ENCODE measurements at regions not wholly inside any gene's neighbourhood (a gene's known extent, or its start where the extent isn't known, plus 50 kb on each side); places are given as distances from the start of the nearest gene placed in this dataset.

- Histone ChIP-seq H3K27me3 (ENCODE audit: insufficient read depth, low read length) (no peaks in the 10 kb centered on the region), H3K4me3 (ENCODE audit: low read length) (no peak overlapping the region), H3K4me1 (ENCODE audit: insufficient read depth, low read length) (no peaks in the 10 kb centered on the region), H2AFZ (ENCODE audit: low read depth, low read length) (no peak overlapping the region), H3K9me3 (ENCODE audit: low read length) (no peaks in the 10 kb centered on the region), H3K36me3 (ENCODE audit: insufficient read depth, low read length) (no peaks in the 10 kb centered on the region)
Observed at GRCh38 chr3:24929521-24929920, 434.9 kb upstream of the THRB start.

DNA sequence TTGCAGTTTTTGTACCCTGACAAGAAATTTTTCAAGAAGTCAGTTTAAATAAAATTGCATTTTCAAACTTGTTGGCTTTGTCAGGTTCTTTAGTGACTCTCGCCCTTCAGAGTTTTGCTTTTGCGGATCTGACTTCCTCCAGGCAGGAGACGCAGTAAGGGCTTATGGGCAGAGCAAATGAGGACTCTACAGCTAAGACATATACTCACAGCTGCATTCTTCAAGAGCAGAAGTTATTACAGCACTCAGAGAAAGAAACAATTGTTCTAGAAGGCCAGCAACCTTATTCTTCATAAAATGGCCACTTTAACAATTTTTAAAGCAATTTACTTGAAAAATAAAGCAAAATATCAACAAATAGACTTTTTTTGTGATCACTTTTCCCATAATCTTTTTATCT is 438.8 kb upstream of the THRB start:
- no peak overlapping the region for H3K4me3 ChIP-seq (ENCODE audit: low read length)
- H3K9me3 ChIP-seq (ENCODE audit: low read length), result no peaks in the 10 kb centered on the region
- H3K27me3 ChIP-seq (ENCODE audit: insufficient read depth, low read length), result no peaks in the 10 kb centered on the region
- no peaks in the 10 kb centered on the region for H3K36me3 ChIP-seq (ENCODE audit: insufficient read depth, low read length)
- H3K4me1 ChIP-seq (ENCODE audit: insufficient read depth, low read length), result no peaks in the 10 kb centered on the region
- no peak overlapping the region for H2AFZ ChIP-seq (ENCODE audit: low read depth, low read length)

GRCh38 chr3:24936574-24936973 is 441.9 kb upstream of the THRB start:
- Histone ChIP-seq H3K4me3 (ENCODE audit: low read length) (no peak overlapping the region), H3K27me3 (ENCODE audit: insufficient read depth, low read length) (no peaks in the 10 kb centered on the region), H2AFZ (ENCODE audit: low read depth, low read length) (no peak overlapping the region), H3K4me1 (ENCODE audit: insufficient read depth, low read length) (peaks cover 5% of the 10 kb centered on the region), H3K9me3 (ENCODE audit: low read length) (no peaks in the 10 kb centered on the region), H3K36me3 (ENCODE audit: insufficient read depth, low read length) (no peaks in the 10 kb centered on the region)

DNA sequence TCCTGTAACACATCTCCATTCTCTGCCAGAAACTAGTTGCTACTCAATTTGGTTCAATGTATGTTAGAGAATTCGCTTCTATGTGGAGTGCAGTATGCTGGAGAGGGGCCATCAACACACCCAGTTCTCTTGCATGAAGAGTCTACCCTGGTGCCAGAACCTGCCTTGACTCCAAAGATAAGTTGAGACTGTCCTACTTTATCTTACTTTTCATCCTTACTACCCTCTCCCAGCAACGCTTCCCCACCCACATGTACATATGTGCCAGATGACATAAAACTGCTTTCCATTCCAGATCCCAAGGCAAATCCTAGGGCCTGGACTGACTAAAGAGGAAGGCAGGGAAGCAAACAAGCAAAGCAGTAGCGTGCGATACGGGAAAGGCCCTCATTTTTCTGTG is 442.6 kb upstream of the THRB start:
- Histone ChIP-seq H3K27me3 (ENCODE audit: insufficient read depth, low read length) (no peaks in the 10 kb centered on the region), H3K4me3 (ENCODE audit: low read length) (no peak overlapping the region), H3K4me1 (ENCODE audit: insufficient read depth, low read length) (peaks cover 5% of the 10 kb centered on the region), H3K36me3 (ENCODE audit: insufficient read depth, low read length) (no peaks in the 10 kb centered on the region), H3K9me3 (ENCODE audit: low read length) (no peaks in the 10 kb centered on the region), H2AFZ (ENCODE audit: low read depth, low read length) (no peak overlapping the region)

GRCh38 chr3:24937780-24938179 is 443.1 kb upstream of the THRB start:
- Histone ChIP-seq H3K4me1 (ENCODE audit: insufficient read depth, low read length) (peaks cover 5% of the 10 kb centered on the region), H3K36me3 (ENCODE audit: insufficient read depth, low read length) (no peaks in the 10 kb centered on the region), H3K9me3 (ENCODE audit: low read length) (no peaks in the 10 kb centered on the region), H3K27me3 (ENCODE audit: insufficient read depth, low read length) (no peaks in the 10 kb centered on the region), H3K4me3 (ENCODE audit: low read length) (no peak overlapping the region), H2AFZ (ENCODE audit: low read depth, low read length) (no peak overlapping the region)

GRCh38 chr3:24943961-24944360 is 449.3 kb upstream of the THRB start:
- H3K4me1 ChIP-seq (ENCODE audit: insufficient read depth, low read length), result peaks cover 5% of the 10 kb centered on the region
- no peak overlapping the region for H2AFZ ChIP-seq (ENCODE audit: low read depth, low read length)
- H3K36me3 ChIP-seq (ENCODE audit: insufficient read depth, low read length), result no peaks in the 10 kb centered on the region
- no peak overlapping the region for H3K4me3 ChIP-seq (ENCODE audit: low read length)
- H3K9me3 ChIP-seq (ENCODE audit: low read length), result no peaks in the 10 kb centered on the region
- no peaks in the 10 kb centered on the region for H3K27me3 ChIP-seq (ENCODE audit: insufficient read depth, low read length)

DNA sequence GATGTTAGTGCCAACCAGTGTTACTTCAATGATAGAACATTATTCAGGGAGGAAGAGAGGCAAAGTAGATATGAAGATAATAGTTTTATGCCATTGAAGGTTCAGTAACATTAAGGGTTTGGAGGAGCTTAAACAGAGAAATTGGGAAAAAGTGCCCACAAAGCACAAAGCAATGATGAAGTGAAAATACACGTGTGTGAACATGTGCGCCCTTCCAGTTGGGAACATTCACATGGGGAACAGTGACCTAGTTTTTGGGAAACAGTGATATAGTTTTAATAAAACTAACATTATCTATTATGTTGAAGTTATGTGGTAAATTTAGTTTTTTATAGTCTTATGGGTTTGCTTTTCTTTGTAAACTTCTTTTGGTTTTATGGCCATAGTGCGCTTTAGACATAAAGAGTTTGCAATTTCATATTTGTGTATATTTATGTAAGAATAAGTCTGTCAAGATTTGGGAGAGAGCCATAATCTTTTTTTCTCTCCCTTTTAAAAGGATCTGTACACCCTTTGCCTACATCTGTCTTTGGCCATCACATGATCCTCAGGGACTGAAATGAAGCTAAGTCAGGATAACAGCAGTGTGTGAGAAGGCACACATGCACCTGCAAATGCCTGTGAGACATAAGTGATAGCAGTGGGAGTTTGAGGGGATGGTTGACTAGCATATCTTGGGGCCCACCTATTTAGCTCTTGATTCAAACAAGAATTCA is 450.3 kb upstream of the THRB start:
- H3K36me3 ChIP-seq (ENCODE audit: insufficient read depth, low read length), result no peaks in the 10 kb centered on the region
- H3K4me3 ChIP-seq (ENCODE audit: low read length), result no peak overlapping the region
- no peak overlapping the region for H2AFZ ChIP-seq (ENCODE audit: low read depth, low read length)
- H3K27me3 ChIP-seq (ENCODE audit: insufficient read depth, low read length), result no peaks in the 10 kb centered on the region
- H3K4me1 ChIP-seq (ENCODE audit: insufficient read depth, low read length), result peaks cover 3% of the 10 kb centered on the region
- no peaks in the 10 kb centered on the region for H3K9me3 ChIP-seq (ENCODE audit: low read length)

DNA sequence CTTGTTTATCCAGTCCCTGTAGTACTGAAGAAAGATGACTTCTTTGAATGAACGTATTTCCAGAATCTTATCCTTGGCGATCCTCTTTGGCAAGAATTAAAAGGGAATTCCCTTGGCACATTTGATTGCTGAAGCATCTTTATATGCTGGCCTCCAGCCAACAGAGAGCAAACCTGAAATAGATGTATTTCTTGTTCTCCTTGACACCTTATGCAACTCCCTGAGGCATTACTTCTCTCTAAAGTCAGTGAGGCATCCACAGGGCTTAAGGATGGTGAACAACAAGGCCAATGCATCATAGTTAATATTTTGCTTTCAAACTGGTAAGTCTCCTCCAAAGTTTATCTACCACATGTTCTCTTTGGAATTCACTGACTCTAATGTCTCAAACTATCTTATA is 450.9 kb upstream of the THRB start:
- H3K4me1 ChIP-seq (ENCODE audit: insufficient read depth, low read length), result no peaks in the 10 kb centered on the region
- no peaks in the 10 kb centered on the region for H3K36me3 ChIP-seq (ENCODE audit: insufficient read depth, low read length)
- H3K4me3 ChIP-seq (ENCODE audit: low read length), result no peak overlapping the region
- no peaks in the 10 kb centered on the region for H3K27me3 ChIP-seq (ENCODE audit: insufficient read depth, low read length)
- H2AFZ ChIP-seq (ENCODE audit: low read depth, low read length), result no peak overlapping the region
- no peaks in the 10 kb centered on the region for H3K9me3 ChIP-seq (ENCODE audit: low read length)

GRCh38 chr3:24947103-24947502 is 452.5 kb upstream of the THRB start:
- no peaks in the 10 kb centered on the region for H3K9me3 ChIP-seq (ENCODE audit: low read length)
- H2AFZ ChIP-seq (ENCODE audit: low read depth, low read length), result no peak overlapping the region
- no peaks in the 10 kb centered on the region for H3K4me1 ChIP-seq (ENCODE audit: insufficient read depth, low read length)
- H3K4me3 ChIP-seq (ENCODE audit: low read length), result no peak overlapping the region
- H3K36me3 ChIP-seq (ENCODE audit: insufficient read depth, low read length), result no peaks in the 10 kb centered on the region
- no peaks in the 10 kb centered on the region for H3K27me3 ChIP-seq (ENCODE audit: insufficient read depth, low read length)

GRCh38 chr3:24951180-24951579 is 456.5 kb upstream of the THRB start:
- Histone ChIP-seq H3K4me3 (ENCODE audit: low read length) (no peak overlapping the region), H2AFZ (ENCODE audit: low read depth, low read length) (no peak overlapping the region), H3K9me3 (ENCODE audit: low read length) (no peaks in the 10 kb centered on the region), H3K27me3 (ENCODE audit: insufficient read depth, low read length) (peaks cover 4% of the 10 kb centered on the region), H3K4me1 (ENCODE audit: insufficient read depth, low read length) (no peaks in the 10 kb centered on the region), H3K36me3 (ENCODE audit: insufficient read depth, low read length) (no peaks in the 10 kb centered on the region)

DNA sequence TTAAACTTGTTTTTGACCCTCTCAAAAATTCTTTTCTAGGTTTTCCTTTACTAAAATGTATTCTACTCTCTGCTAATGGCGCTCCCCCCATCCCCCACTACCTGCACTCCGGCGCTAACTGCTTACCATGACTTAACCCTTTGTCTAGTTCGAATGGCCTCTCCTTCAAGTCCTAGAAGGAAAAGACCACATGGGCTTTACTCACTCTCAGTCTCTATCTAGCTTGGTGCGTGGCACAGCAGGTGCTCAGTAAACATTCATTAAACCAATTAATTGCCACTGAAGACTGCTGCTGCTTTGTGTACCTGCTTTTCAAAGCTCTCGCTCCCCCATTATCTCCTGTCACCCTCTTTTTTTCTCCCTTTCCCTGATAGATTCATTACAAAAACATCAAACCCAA is 457.7 kb upstream of the THRB start:
- Histone ChIP-seq H3K27me3 (ENCODE audit: insufficient read depth, low read length) (peaks cover 4% of the 10 kb centered on the region), H3K4me1 (ENCODE audit: insufficient read depth, low read length) (no peaks in the 10 kb centered on the region), H3K36me3 (ENCODE audit: insufficient read depth, low read length) (no peaks in the 10 kb centered on the region), H2AFZ (ENCODE audit: low read depth, low read length) (no peak overlapping the region), H3K4me3 (ENCODE audit: low read length) (no peak overlapping the region), H3K9me3 (ENCODE audit: low read length) (no peaks in the 10 kb centered on the region)

DNA sequence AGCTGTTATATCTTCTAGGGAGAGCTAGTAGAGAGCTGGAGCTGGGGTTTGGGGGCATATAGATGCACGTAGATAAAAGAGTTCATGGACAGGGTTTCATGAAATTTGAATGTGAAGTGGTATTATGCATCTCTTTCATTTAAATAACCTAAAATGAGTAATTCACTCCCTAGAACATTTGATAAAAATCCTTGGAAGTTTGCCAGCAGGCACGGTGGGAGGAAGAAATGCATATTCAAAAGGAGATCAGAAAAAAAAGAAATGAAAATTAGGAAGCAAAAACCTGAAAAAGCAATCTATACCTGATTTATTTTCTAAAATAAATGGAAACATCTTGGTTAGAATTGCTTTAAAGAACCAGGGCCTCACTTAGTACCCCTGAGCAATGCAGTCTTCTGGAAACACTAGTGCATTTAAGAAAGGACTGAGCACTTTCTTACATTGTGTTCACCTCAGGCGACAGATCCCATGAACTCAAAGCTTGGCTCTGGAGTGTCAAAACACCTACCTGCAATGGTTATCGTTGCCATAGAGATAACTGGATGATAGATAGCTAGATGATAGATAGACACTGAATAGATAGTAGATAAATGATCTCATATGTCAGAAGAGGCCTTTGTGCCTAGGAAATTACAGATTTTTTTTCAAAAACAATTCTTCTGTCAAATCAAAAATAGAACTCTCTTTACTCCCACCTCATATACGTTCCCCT is 458.6 kb upstream of the THRB start:
- H3K27me3 ChIP-seq (ENCODE audit: insufficient read depth, low read length), result peaks cover 4% of the 10 kb centered on the region
- H3K4me1 ChIP-seq (ENCODE audit: insufficient read depth, low read length), result no peaks in the 10 kb centered on the region
- no peak overlapping the region for H3K4me3 ChIP-seq (ENCODE audit: low read length)
- H3K36me3 ChIP-seq (ENCODE audit: insufficient read depth, low read length), result no peaks in the 10 kb centered on the region
- H3K9me3 ChIP-seq (ENCODE audit: low read length), result no peaks in the 10 kb centered on the region
- no peak overlapping the region for H2AFZ ChIP-seq (ENCODE audit: low read depth, low read length)

DNA sequence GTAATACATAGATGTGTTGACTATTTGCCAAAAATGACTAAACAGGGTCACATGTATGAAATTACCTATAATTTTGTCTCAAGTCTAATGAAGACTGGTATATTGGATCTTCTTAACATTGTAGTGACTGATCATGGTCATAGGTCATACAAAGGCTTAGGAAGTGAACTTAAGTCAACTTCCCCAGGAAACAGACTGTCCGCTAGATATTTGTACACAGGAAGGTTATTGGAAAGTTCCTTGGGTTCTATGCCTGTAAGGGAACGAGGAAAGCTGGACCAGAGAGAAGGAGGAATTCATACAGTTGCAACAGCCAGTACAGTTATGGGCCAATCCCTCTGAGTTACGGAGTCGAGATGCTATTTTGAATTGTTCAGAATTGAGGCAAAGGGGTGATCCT is 462.0 kb upstream of the THRB start:
- H3K36me3 ChIP-seq (ENCODE audit: insufficient read depth, low read length), result no peaks in the 10 kb centered on the region
- no peak overlapping the region for H3K4me3 ChIP-seq (ENCODE audit: low read length)
- H3K9me3 ChIP-seq (ENCODE audit: low read length), result peaks cover 5% of the 10 kb centered on the region
- no peak overlapping the region for H2AFZ ChIP-seq (ENCODE audit: low read depth, low read length)
- peaks cover 4% of the 10 kb centered on the region for H3K27me3 ChIP-seq (ENCODE audit: insufficient read depth, low read length)
- H3K4me1 ChIP-seq (ENCODE audit: insufficient read depth, low read length), result no peaks in the 10 kb centered on the region

- H3K27me3 ChIP-seq (ENCODE audit: insufficient read depth, low read length), result peaks cover 4% of the 10 kb centered on the region
- no peak overlapping the region for H3K4me3 ChIP-seq (ENCODE audit: low read length)
- H3K9me3 ChIP-seq (ENCODE audit: low read length), result peaks cover 5% of the 10 kb centered on the region
- no peak overlapping the region for H2AFZ ChIP-seq (ENCODE audit: low read depth, low read length)
- no peaks in the 10 kb centered on the region for H3K36me3 ChIP-seq (ENCODE audit: insufficient read depth, low read length)
- H3K4me1 ChIP-seq (ENCODE audit: insufficient read depth, low read length), result no peaks in the 10 kb centered on the region
Observed at GRCh38 chr3:24958271-24958670, 463.6 kb upstream of the THRB start.
